ENCODE measurements at regions not wholly inside any gene's neighbourhood (a gene's known extent, or its start where the extent isn't known, plus 50 kb on each side); places are given as distances from the start of the nearest gene placed in this dataset.

GRCh38 chr9:82128011-82128696, 139.6 kb downstream of the SPATA31D1 start:
- no peak overlapping the region for H3K27ac Mint-ChIP-seq

GRCh38 chr9:82129708-82130107, 141.1 kb downstream of the SPATA31D1 start:
- no peaks in the 10 kb centered on the region for H3K36me3 Mint-ChIP-seq (ENCODE audit: low read depth)
- H3K27me3 Mint-ChIP-seq (ENCODE audit: low read depth) = peaks cover 4% of the 10 kb centered on the region
- no peak overlapping the region for H3K27ac Mint-ChIP-seq
- no peak overlapping the region for H3K4me3 Mint-ChIP-seq
- peaks cover 20% of the 10 kb centered on the region for H3K4me1 Mint-ChIP-seq
- no peaks in the 10 kb centered on the region for H3K9me3 Mint-ChIP-seq
- TF ChIP-seq CTCF (IDR thresholded peaks at IDR 0.05; ENCODE audit: unreplicated experiment in 3 of 3) = no peak

More at GRCh38 chr9:82128011-82128696, 139.6 kb downstream of the SPATA31D1 start:
- Mint-ChIP-seq H3K4me1 (peaks cover 20% of the 10 kb centered on the region), H3K4me3 (no peak overlapping the region), H3K36me3 (ENCODE audit: low read depth) (no peaks in the 10 kb centered on the region), H3K27me3 (ENCODE audit: low read depth) (peaks cover 4% of the 10 kb centered on the region), H3K9me3 (no peaks in the 10 kb centered on the region)
- no peak for TF ChIP-seq CTCF (IDR thresholded peaks at IDR 0.05; ENCODE audit: unreplicated experiment in 3 of 3)

- TF ChIP-seq CTCF (IDR thresholded peaks at IDR 0.05; ENCODE audit: unreplicated experiment in 3 of 3) = no peak
- H3K4me3 Mint-ChIP-seq = no peak overlapping the region
- H3K27me3 Mint-ChIP-seq (ENCODE audit: low read depth) = peaks cover 4% of the 10 kb centered on the region
- H3K36me3 Mint-ChIP-seq (ENCODE audit: low read depth) = no peaks in the 10 kb centered on the region
- H3K9me3 Mint-ChIP-seq = peaks cover under 1% of the 10 kb centered on the region
- peaks cover 20% of the 10 kb centered on the region for H3K4me1 Mint-ChIP-seq
- H3K27ac Mint-ChIP-seq = no peak overlapping the region
Measured at GRCh38 chr9:82130331-82131042, 141.9 kb downstream of the SPATA31D1 start.

DNA sequence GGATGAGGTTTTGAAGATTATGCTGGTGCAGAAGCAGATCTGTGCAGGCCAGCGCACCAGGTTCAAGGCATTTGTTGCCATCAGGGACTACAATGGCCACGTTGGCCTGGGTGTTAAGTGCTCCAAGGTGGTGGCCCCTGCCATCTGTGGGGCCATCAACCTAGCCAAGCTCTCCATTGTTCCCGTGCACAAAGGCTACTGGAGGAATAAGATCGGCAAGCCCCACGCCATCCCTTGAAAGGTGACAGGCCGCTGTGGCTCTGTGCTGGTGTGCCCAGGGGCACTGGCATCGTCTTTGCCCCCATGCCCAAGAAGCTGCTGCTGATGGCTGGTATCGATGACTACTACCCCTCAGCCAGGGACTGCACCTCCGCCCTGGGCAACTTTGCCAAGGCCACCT, 142.5 kb downstream of the SPATA31D1 start:
- no peak overlapping the region for H3K4me3 Mint-ChIP-seq
- H3K4me1 Mint-ChIP-seq = peaks cover 20% of the 10 kb centered on the region
- TF ChIP-seq CTCF (IDR thresholded peaks at IDR 0.05; ENCODE audit: unreplicated experiment in 3 of 3) = no peak
- peaks cover 7% of the 10 kb centered on the region for H3K27me3 Mint-ChIP-seq (ENCODE audit: low read depth)
- H3K9me3 Mint-ChIP-seq = peaks cover 5% of the 10 kb centered on the region
- no peaks in the 10 kb centered on the region for H3K36me3 Mint-ChIP-seq (ENCODE audit: low read depth)
- no peak overlapping the region for H3K27ac Mint-ChIP-seq

DNA sequence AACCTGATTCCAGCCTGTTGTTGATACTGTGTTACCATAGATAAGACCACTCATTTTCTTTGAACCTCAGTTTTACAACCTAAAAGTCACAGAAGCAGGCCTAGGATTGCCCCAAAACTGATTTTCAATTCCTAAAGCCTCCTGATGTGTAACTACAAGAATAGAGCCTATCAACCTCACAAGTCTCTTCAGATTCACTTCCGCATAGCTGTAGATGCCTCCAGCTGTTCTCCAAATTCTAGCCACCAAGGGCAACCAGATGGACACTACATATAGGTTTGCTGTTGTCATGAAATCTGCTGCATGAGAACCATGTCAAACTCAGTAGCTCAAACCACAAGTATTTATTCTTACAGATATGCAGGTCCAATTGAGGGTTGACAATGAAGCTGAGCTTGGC, 143.5 kb downstream of the SPATA31D1 start:
- Mint-ChIP-seq H3K4me1 (peaks cover 19% of the 10 kb centered on the region), H3K27ac (no peak overlapping the region), H3K4me3 (no peak overlapping the region), H3K9me3 (peaks cover 9% of the 10 kb centered on the region), H3K36me3 (ENCODE audit: low read depth) (no peaks in the 10 kb centered on the region), H3K27me3 (ENCODE audit: low read depth) (peaks cover 7% of the 10 kb centered on the region)
- TF ChIP-seq CTCF (IDR thresholded peaks at IDR 0.05; ENCODE audit: unreplicated experiment in 3 of 3) = no peak

Data from nephron (organoid).